Central memory CD4-positive, alpha-beta T cell (primary cell): ENCODE measurements at regions not wholly inside any gene's neighbourhood (a gene's known extent, or its start where the extent isn't known, plus 50 kb on each side); places are given as distances from the start of the nearest gene placed in this dataset.
"Not testable (repeated sequence)": the region's sequence is repeated elsewhere in the genome, so short reads cannot be mapped to it uniquely, and the experiment has no call there.

Experiments
- DNase-seq: peaks from one replicate; pipeline ENCODE4 v3.0.0; 2022

DNA sequence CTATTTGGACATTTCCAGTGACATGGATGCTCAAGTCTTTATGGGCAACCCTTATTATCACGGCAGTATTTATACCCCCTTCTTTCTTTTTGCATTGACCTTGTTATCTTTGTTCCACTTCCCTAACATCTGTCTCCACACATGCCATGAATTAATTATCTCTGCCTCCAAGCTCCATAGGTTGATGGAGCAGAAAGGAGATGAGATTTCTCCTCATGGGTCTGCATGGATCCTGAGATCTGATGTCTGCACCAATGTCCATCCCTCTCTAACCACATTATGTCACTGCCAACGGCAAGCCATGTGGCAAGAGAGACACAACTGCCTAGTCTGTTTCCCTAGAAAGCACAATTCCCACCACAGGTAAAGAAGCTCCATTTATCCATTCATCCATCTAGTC lies 416.8 kb upstream of the ASIC2 start:
- no peak for DNase-seq

DNA sequence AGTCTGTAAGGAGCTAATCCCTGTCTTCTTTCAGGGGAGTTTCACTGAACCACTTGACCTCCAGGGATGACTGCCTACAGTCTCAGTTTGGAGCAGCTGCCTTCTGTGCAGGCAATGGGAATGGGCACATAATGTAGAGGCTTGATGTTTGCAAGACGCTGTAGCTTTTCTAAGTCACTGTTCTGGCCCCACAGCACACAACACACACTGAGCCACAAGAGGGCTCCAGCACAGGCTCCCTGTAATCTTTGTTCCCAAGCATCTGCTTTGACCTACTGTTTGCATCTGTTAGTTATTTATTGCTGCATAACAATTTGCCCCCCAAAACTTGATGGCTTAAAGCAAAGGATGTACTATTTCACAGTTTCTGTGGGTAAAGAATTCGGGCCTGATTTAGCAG lies 419.0 kb upstream of the ASIC2 start:
- no peak for DNase-seq

DNA sequence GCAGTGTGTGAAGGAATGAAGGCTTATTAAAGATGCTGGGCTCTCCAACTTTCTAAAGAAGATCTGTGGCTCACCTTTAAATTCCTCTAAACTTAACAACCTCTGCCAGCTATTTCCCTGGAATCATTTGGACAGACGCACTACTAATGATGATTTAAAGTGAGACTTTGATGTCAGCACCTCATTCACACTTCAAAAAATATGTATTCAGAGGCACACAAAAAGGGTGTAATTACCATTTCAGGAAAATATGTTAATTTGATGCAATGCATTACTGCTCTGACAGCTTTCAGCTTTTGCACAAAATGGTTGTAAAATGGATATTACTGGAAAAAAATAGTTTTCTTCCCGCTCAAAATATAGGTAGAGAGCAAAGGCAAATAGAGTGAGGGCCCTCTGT lies 423.9 kb upstream of the ASIC2 start:
- no peak for DNase-seq

DNA sequence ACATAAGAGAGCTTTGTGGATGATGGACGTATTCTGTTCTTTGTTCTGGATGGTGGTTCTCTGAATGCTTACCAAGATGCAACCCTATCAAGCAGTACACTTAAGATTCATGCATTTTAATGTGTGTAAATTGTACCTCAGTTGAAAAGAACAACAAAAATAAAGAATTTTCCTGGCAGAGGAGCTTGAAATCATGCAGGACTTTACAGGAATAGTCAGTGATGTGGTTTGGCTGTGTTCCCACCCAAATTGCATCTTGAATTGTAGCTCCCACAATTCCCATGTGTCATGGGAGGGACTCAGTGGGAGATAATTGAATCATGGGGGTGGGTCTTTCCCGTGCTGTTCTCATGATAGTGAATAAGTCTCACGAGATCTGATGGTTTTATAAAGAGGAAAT lies 430.6 kb upstream of the ASIC2 start:
- not testable (repeated sequence) for DNase-seq

DNA sequence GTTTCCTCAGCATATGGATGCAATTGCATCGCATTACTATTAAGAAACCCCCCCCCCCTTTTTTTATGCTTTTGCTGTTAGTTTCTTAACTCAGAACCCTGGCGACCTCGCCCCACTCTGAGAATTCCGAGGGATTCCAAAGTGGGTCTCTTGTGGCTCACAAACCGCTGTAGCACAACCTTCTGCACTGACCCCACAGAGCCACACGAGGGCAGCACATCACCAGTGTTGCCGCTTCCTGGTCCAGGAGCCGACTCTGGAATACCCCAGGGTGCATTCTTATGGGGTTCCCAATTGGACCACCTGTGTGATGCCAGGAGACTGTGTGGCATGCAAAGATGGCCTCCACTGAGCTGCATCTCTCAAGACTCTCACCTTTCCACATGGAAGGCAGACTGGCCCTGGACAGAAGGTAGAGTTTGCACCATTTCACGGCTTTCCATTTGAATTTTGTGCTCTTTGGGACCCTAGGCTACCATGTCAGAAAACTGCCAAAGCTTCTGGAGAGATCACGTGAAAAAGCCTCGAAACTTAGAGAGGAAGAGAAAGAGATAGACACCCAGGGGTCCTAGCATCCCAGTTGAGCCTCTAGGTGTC lies 432.7 kb upstream of the ASIC2 start:
- no peak for DNase-seq

DNA sequence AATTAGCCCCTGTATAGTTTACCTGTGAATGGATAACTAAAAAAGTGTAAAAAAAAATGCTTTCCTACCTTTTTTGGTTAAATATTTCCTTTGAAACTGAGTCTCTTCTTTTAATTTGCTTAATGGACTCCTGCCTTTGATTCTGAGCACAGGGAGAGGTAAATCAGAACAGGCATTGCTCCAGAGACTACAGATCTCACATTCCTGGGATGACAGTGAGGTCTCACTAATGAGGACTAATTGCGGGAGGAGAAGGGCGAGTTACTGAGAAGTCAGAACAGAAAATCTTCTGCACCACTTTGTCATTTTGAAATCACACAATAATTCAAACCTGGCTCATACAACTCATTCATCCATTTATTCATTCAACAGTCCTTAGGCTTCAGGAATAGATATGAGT lies 437.0 kb upstream of the ASIC2 start:
- no peak for DNase-seq

DNA sequence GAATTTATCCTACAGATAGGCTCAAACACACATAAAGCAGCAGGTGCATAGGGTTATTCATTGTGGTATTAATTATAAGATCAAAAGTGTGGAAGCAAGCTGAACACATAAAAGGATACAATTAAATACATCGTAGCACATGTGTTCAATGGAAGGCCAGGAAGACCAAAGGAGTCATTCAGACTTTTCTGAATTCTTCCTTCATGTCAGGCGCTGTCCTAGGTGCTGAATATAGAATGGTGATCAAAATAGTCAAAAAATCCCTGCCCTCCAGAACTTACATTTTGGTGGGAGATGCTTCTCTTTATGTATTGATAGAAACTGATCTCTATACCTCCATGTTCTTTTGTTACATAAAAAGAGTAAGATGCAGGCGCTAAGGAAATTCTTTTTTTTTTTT lies 439.0 kb upstream of the ASIC2 start:
- DNase-seq = no peak

DNA sequence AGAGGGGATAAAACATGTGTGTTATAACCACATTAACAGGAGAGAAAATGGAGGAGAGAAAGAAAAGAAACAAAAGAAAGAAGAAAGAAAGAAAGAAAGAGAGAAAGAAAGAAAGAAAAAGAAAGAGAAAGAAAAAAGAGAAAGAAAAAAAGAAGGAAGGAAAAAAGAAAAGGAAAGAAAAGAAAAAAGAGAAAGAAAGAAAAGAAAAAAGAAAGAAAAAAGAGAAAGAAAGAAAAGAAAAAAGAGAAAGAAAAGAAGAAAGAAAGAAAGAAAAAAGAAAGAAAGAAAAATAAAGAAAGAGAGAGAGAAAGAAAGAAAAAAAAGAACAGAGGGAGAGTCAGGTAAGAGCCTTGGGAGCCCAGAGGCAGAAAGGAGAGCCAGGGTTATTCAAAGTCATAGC lies 446.6 kb upstream of the ASIC2 start:
- DNase-seq = no peak

DNA sequence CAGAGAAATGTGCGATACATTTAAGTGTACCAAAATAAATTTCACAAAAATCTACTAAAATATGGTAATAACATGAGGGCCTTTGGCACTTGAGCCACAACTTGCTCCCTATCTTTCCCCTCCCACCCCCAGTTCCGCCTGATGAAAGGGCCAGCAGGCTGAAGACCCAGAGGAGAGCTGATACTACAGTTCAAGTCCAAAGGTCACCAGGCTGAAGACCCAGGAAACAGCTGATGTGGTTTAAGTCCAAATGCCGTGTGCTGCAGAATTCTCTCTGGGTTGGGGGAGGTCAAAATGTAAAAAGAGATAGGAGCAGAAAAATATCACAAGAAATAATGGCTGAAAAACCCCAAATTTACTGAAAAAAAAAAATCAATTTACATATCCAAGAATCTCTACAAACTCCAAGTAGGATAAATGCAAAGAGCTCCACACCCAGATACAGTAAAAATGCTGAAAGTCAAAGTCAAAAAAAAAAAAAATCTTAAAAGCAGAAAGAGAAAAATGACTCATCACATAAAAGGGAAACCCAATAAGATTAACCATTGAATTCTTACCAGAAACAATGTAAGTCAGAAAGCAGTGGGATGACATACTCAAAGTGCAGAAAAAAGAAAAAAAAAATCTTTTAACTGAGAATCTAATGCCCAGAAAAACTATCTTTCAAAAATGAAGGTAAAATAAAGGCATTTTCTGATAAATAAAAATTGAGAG lies 452.1 kb upstream of the ASIC2 start:
- no peak for DNase-seq

DNA sequence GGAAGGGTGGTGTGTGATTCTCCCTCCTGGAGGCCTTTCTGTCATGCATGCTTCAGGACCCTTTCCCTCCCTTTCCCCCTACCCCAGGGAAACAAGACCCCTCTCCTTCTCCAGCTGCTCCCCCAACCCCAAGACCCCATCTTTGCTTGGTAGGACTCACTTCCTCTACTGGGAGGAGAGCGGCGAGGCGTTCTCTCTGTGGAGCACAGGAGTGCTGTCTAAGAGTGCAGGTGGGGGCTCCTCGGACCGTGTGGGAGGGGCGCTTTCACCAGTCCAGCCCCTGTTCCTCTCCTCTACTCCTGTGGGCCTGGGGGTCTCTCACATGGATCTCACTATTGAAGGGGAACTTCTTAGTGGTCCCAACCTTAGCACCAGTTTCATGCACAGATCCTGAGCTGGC lies 456.1 kb upstream of the ASIC2 start:
- DNase-seq = no peak

DNA sequence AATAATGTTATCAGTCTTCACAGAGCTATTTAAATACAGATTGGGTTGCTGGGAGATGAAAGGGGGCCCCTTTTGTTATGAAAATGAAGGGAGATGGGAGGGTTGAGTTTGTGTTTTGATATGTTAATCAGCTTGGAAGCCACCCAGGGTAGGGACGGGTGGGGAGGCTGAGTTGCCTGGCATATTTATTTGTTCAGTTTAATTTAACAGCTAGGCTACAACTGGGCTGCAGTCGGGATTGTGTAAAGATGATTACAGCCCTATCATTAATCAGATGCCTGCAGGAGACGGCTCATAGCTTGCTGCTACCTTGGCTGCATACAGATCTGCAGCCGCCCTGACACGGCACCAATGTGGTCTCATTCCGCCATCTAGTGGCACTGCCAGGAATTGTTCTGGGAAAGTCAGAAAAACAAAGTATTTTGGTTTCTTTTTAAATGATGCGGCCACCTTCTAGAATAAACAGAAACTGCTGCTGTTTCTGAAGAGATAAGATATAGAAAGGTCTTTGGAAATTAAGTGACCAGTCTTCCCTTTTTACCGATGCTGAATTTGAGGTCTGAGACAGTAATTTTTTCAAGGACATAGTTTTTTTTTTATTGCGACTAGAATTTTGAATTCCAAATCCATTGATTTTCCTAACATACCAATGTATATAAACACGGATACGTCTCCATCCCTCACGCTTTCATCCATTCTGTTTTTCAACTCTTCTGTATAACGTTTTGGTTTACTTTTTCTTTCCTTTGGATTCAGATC lies 458.0 kb upstream of the ASIC2 start:
- DNase-seq = peak; percentile 25

DNA sequence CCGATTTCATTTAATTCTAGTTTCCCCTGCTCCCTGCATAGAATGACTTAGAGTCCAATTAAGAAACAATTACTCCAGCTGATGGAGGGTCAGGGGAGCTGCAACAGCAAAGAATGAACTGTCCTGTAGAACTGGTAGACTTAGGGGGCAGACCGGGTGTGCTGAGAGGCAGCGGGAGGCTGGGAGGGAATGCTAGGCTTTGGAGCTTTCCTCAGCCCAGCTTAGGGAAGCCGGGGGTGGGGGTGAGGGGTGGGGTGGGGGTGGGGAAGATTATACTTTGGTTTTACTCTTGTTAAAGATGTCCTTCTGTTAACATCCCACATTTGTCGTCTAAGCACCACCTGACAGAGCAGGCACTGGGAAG lies 458.6 kb upstream of the ASIC2 start:
- no peak for DNase-seq

DNA sequence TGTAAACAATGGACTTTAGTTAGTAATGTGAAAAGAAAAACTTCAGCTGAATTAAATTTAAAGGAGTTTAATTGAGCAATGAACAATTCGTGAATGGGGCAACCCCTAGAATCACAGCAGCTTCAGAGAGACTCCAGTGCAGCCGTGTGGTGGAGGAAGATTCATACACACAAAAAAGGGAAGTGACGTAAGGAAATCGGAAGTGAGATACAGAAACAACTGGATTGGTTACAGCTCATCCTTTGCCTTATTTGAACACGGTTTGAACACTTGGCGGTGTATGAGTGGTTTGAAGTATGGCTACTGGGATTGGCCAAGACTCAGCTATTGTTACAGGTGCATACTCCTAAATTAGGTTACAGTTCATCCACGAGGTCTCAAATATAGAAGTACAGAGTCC lies 460.4 kb upstream of the ASIC2 start:
- DNase-seq = no peak

DNA sequence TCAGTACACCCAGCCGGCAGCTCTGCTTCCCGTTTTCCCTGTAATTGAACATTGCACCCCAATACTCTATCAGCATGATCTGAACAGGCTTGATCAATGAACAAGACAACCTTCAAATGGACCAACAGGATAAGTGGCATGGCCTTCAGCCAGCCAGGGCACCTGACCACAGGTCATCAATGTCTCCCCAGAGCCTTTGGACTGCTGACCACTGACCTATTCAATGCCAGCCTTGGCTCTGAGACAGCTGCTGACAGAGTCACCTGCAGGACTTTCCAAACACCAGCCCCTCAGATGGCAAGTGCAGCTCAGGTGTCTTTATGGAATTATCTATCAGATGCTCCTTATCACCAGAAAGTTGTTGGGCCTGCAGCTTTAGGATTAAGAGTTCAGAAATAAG lies 462.9 kb upstream of the ASIC2 start:
- DNase-seq = no peak

DNA sequence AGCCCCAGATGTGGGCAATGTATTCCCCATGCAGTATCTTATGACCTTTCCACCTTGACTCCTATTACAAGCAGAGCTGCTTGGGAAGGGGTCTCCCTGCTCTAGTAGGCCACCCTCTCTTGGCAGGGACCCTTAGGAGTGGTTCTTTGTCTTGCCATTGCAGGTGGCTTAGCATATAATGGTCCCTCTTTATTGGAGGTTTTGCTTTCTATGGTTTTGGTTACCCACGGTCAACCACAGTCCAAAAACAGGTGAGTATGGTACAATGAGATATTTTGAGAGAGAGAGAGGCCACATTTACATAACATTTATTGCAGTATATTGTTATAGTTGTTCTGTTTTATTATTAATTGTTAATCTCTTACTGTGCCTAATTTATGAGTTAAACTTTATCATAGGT lies 472.8 kb upstream of the ASIC2 start:
- no peak for DNase-seq

DNA sequence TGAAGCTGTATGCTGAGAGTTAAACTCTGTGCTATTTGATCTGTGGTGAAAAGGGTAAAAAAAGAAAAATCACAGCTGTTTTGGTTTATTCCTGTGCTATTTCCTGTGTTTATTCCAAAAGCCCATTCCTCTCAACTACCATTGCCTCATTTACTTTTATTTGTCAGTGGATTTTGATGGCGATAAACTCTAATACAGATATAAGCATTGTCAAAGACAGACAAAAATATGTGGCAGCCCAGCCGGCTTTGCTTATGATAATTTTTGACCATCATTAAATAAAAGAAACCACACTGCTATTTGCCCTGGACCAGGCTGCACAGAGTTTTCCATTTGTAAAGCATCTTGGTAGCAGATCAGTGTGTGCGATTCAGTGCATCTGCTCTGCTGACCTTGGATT lies 473.6 kb upstream of the ASIC2 start:
- no peak for DNase-seq

DNA sequence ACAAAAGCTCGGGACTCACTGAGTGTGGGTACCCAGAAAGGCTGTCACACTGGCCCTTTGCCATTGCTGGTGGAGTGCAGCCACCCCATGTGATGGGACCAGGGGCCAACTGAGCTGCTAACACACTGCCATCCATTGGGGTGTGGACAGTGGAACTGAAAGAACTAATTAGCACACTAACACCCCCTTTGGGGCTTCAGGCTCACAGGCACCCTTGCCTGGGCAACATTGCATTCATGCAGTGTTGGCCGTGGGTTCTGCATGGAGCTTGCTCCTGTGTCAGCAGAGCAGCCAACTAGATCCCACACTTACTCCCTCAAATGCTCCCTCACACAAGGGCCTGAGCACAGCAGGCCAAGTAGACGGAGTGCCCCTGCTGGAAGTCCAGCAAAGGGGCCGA lies 476.0 kb upstream of the ASIC2 start:
- DNase-seq = no peak

DNA sequence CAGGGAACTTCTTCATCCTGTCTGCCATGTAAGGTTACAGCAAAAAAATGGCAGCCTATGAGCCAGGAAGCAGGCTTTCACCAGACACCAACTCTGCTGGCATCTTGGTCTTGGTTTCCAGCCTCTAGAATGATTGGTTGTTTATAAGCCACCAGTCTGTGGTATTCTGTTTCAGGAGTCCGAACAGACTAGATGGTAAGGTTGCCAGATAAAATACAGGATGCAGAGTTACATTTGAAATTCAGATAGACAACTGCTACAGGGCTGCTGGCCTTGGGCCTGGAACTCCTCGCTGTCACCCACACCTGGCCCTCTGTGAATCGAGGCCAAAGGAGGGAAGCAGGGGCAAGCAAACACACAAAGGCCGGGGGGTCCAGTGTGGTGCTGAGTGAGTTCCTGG lies 478.8 kb upstream of the CCL2 start:
- DNase-seq = no peak

DNA sequence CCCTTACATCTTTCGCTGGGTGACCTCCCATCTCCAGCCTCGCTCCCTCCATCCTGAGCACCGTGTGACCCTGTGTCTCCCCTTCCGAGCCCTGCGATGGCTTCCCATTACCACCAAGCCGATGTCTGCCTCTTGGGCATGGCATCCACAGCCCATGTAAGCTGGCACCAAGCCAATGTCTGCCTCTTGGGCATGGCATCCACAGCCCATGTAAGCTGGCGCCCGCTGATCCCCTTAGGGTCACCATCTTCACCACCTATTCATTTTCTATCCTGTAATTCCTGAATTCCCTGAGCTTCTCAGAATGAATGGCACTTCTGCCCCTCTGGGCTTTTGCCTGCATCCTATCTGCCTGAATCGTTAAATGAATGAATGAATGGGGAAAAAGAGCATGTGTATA lies 478.2 kb upstream of the CCL2 start:
- DNase-seq = no peak

DNA sequence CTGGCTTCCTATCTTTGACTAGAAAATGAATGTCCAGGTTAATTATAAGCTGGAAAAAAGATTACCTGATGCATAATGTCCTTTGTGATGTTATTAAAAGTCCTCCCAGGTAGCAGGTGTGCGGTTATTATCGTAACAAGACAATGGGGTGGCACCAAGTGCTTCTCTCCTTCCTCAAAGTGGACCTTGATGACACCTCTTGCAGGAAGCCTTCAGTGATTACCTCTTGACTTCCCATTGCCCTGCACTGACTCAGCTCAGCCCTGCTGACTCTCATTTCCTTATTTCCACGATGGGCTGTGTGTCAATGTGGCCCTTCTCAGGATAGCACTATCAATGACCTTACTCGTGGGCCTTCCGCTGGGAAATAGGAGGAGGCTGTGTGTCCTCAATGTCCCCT lies 477.4 kb upstream of the CCL2 start:
- DNase-seq = no peak

DNA sequence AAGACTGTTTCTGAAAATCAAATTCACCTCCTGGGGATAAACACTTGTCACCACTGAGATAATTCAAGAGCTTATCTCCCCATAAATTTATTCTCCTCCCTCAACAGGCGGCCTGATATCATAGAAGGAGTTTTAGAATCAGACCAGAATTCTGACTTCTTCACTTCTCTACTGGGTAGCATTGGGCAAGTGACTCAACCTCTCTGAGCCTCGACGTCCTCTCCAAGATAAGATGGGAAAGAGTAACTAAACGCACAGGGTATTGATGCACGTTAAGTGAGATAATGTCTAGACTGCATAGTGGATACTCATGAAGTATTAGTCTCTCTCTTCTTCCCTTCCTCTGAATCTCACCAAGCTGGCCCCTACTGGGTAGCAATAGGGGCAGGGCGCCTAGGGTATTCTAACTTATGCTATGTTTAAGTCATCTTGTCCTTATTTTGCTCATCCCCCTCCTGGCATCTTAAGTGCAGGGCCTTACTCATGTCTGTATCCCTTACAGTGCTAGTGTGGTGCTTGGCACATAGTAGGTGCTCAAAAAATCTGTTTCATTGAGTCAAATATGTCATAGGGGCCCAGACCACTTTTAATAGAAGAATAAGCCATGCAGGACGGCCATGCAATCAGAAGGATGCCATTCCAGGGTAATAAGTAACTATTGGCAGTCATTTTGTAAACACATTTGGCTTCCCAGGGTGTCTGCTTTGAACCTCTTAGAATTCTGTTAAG lies 476.4 kb upstream of the CCL2 start:
- no peak for DNase-seq

DNA sequence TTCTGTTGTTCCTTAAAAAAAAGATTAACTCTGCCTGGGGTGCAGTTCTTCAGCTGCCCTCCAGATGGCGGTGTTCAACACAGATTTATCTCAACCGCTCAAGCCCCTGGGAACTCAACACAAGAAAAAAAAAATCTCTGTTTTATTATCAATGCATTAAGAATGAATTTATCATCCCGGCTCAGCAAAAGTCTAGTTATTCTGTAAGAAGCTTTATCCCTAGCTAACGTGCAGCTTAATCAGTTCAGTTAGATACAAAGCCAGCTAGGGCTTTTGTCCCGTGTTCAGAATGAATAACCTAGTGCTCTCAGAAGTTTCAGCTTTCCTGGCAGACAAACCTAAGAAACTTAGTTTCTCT lies 475.9 kb upstream of the CCL2 start:
- DNase-seq = peak; percentile 7

DNA sequence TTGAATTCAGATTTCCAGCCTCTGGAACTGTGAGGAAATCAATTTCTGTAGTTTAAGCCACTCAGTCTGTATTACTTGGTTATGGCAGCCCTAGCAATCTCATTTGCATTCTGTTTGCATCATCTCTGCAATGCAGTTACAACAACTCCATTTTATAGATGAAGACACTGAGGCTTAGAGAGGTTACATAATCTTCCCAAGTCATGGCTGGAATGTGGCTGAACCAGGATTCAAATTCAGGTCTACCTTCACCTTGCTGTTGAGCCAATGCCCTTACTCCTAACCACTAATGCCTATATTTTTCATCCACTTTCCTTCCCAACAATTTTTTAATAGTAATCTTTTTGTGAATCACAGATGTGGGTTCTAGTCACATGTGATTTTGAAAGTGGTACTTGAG lies 469.8 kb upstream of the CCL2 start:
- no peak for DNase-seq

DNA sequence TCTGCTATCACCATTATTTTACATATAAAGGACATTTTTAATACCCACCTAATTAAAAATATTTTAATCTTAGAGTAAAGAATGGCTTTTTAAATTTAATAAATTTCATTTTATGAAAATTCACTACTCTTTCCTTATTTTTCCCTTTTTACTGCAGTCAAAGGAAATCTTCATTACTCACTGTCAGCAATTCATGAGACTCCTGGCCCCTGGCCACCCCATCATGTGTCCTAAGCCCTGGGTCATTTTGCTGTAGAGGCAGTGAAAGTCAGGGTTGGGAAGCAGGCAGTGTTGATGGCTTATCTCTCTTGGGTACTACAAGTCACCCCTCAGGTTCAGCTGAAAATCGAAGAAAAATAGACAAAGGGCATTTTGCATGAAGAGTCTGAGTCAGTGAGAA lies 468.6 kb upstream of the CCL2 start:
- no peak for DNase-seq
